Esophagus muscularis mucosa (tissue), 4 donors: ENCODE measurements at regions not wholly inside any gene's neighbourhood (a gene's known extent, or its start where the extent isn't known, plus 50 kb on each side); places are given as distances from the start of the nearest gene placed in this dataset.
"Not testable (repeated sequence)": the region's sequence is repeated elsewhere in the genome, so short reads cannot be mapped to it uniquely, and the experiment has no call there.

ENCODE experiments used
- DNase-seq: peaks from one replicate; pipeline ENCODE4 v3.0.0-alpha.2; 2017; ENCODE audit errors: extremely low spot score
- H3K27ac ChIP-seq, 4 donors: fragments of 200-600 bp; sonication (generic); replicated peaks in 1 of 4; 1 replicate in 3 of 4; 2 replicates in 1 of 4; pipeline ENCODE4 v1.5.1; 2016 to 2019; ENCODE audit warnings: mild to moderate bottlenecking in 1 of 4
- H3K27me3 ChIP-seq, 4 donors: fragments of 200-600 bp; sonication (generic); one replicate each; pipeline versions ENCODE4 v1.5.1 to v1.6.0; 2016 to 2019
- H3K36me3 ChIP-seq, 4 donors: fragments of 200-600 bp; sonication (generic); one replicate each; pipeline ENCODE4 v1.5.1; 2016 to 2019
- H3K4me1 ChIP-seq, 4 donors: fragments of 200-600 bp; sonication (generic); one replicate each; pipeline ENCODE4 v1.5.1; 2016 to 2019
- H3K4me3 ChIP-seq, 4 donors: fragments of 200-600 bp; sonication (generic); 1 replicate in 2 of 4; 2 replicates in 2 of 4; pipeline ENCODE4 v1.5.1; 2016 to 2019; ENCODE audit warnings: mild to moderate bottlenecking in 4 of 4, moderate library complexity in 1 of 4
- H3K9me3 ChIP-seq, 4 donors: fragments of 200-600 bp; sonication (generic); 1 replicate in 3 of 4; 2 replicates in 1 of 4; pipeline ENCODE4 v1.5.1; 2016 to 2019
- EP300 ChIP-seq: sonication (generic); formaldehyde crosslinking; IDR thresholded peaks from one replicate; pipeline ENCODE4 v1.6.1; 2017; ENCODE audit warnings: antibody characterized with exemption
- POLR2A ChIP-seq: fragments of 450-650 bp; IDR thresholded peaks from one replicate; pipeline ENCODE4 v1.6.1; 2017; ENCODE audit warnings: antibody characterized with exemption, moderate library complexity, mild to moderate bottlenecking, low read depth
- POLR2AphosphoS5 ChIP-seq, 2 donors: sonication (generic); formaldehyde crosslinking; IDR thresholded peaks; one replicate each; pipeline ENCODE4 v1.6.1; 2017; ENCODE audit warnings: antibody characterized with exemption in 2 of 2
- WGBS: methylation state at CpG from one replicate; pipeline ENCODE4 v1.1.5; 2018; 5-methylcytosine and 5-hydroxymethylcytosine counted together
- intact Hi-C: fragments of 100-400 bp; cut with DNase I; formaldehyde crosslinking; loops from one replicate; pipeline ENCODE4 v1.15.1; 2023
- TF ChIP-seq, protein P1 (sequence below), 3 experiments: fragments of 200-600 bp in 2 of 3; fragments of 450-650 bp in 1 of 3; sonication (generic) in 2 of 3; IDR thresholded peaks; one replicate each; pipeline ENCODE4 v1.5.1; 2017 to 2019; ENCODE audit warnings: antibody characterized with exemption in 3 of 3, mild to moderate bottlenecking in 2 of 3, moderate library complexity in 1 of 3

DNA sequence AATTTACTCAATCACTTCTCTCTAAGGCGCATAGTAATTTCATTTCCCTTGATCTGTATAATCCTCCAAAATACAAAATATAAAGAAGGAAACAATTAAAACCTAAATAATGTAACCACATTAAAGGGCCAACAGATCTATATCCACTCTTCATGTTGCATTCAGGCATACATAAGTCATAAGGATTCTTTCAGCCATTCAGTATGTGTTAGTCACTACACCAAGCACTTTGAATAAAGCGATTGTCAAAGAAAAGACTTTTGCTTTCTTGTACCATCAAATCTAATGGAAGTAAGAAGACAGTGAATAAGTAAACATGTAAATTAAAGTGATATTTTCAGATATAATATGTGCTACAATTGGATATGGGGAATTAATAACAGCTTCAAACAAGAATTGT lies 569.2 kb upstream of the PTPRD start:
- intact Hi-C loops: no loop called here
- WGBS: 83% methylated on average over 2 of the region's 2 CpGs
- Histone ChIP-seq H3K27me3 (no peaks in the 10 kb centered on the region), H3K4me3 (no peak overlapping the region), H3K36me3 (no peaks in the 10 kb centered on the region), H3K4me1 (no peaks in the 10 kb centered on the region), H3K27ac (no peak overlapping the region), H3K9me3 (peaks cover 0 to 8% (median 0%) of the 10 kb centered on the region in 4 donors)
- no peak for DNase-seq
- no peak for TF ChIP-seq EP300
- TF ChIP-seq POLR2AphosphoS5 (IDR thresholded peaks at IDR 0.05): no peak
- no peak for TF ChIP-seq POLR2A

DNA sequence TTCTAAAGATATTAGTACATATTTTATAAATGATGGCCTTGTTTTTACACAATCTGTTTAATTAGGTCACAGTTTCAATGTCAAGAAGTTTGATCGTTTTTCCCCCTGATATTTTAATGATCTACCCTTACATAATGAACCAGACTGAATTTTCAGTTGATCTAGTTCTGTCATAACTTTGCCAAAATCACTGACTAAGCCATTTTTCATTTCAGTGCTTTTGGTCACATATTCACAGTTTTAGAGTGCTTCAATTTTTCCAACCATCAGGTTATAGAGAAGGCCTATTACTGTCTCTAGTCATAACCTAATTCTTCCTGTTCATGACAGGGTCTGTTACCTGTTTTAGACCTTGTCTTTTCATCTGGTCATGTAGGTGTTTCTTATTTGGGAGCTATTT lies 577.9 kb upstream of the PTPRD start:
- Histone ChIP-seq H3K4me1 (peaks cover 0 to 4% (median 0%) of the 10 kb centered on the region in 4 donors), H3K27me3 (no peaks in the 10 kb centered on the region), H3K36me3 (no peaks in the 10 kb centered on the region), H3K27ac (no peak overlapping the region), H3K9me3 (peaks cover 0 to 12% (median 5%) of the 10 kb centered on the region in 4 donors), H3K4me3 (no peak overlapping the region)
- TF ChIP-seq POLR2AphosphoS5 (IDR thresholded peaks at IDR 0.05) (no peak), EP300 (no peak), POLR2A (no peak)
- TF ChIP-seq, protein P1, sequence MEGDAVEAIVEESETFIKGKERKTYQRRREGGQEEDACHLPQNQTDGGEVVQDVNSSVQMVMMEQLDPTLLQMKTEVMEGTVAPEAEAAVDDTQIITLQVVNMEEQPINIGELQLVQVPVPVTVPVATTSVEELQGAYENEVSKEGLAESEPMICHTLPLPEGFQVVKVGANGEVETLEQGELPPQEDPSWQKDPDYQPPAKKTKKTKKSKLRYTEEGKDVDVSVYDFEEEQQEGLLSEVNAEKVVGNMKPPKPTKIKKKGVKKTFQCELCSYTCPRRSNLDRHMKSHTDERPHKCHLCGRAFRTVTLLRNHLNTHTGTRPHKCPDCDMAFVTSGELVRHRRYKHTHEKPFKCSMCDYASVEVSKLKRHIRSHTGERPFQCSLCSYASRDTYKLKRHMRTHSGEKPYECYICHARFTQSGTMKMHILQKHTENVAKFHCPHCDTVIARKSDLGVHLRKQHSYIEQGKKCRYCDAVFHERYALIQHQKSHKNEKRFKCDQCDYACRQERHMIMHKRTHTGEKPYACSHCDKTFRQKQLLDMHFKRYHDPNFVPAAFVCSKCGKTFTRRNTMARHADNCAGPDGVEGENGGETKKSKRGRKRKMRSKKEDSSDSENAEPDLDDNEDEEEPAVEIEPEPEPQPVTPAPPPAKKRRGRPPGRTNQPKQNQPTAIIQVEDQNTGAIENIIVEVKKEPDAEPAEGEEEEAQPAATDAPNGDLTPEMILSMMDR (IDR thresholded peaks at IDR 0.05): no peak
- intact Hi-C loops: no loop called here
- DNase-seq: no peak
- WGBS: 52% methylated on average over 1 of the region's 1 CpG

DNA sequence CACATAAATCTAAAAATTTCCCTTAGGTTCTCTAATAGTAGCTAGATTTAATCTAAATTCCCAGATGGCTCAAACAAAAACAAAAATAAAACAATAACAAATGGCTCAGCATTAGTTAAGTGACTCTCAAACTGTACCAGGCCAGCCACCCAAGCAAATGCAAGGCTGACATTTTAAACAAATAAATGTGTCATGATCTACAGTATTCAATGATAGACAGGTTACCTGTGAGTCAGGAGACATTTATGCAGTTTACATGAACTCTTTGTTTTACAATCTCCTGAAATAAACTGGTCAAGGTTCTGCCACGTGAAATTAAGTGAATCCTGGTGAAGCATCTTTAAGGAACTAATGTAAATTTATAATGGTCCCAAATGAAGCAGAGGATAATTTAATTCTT lies 580.2 kb upstream of the PTPRD start:
- WGBS: 53% methylated on average over 1 of the region's 1 CpG
- H3K27me3 ChIP-seq: no peaks in the 10 kb centered on the region
- H3K36me3 ChIP-seq: no peaks in the 10 kb centered on the region
- no peak overlapping the region for H3K27ac ChIP-seq
- no peak for DNase-seq
- H3K9me3 ChIP-seq: peaks cover 0 to 10% (median 4%) of the 10 kb centered on the region in 4 donors
- no peak overlapping the region for H3K4me3 ChIP-seq
- intact Hi-C loops: no loop called here
- TF ChIP-seq, protein P1 (IDR thresholded peaks at IDR 0.05): no peak
- TF ChIP-seq POLR2AphosphoS5 (IDR thresholded peaks at IDR 0.05) (no peak), POLR2A (no peak), EP300 (no peak)
- peaks cover 0 to 4% (median 0%) of the 10 kb centered on the region in 4 donors for H3K4me1 ChIP-seq

DNA sequence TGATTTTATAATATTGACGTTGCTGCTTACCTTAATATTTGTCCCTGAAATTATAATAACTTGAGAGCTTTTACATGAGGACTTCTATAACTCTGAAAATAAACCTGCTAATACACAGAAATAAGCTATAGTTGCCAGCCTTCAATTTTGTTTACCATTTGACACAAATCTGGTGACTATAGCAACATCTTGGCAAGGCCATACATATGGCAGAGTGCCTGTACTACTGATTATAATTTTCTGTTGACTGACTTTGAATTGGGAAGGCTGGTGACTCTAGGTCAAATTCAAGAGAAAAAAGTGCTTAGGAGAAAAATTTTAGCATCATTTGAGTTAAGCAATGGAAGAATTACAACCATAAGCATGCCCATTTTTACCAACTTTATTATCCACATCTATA lies 581.4 kb upstream of the PTPRD start:
- intact Hi-C loops: no loop called here
- DNase-seq: no peak
- Histone ChIP-seq H3K36me3 (no peaks in the 10 kb centered on the region), H3K9me3 (peaks cover 0 to 2% (median 0%) of the 10 kb centered on the region in 4 donors), H3K27me3 (no peaks in the 10 kb centered on the region), H3K27ac (no peak overlapping the region), H3K4me3 (no peak overlapping the region), H3K4me1 (peaks cover 0 to 4% (median 0%) of the 10 kb centered on the region in 4 donors)
- no peak for TF ChIP-seq POLR2A
- TF ChIP-seq, protein P1 (IDR thresholded peaks at IDR 0.05): no peak
- no peak for TF ChIP-seq POLR2AphosphoS5 (IDR thresholded peaks at IDR 0.05)
- TF ChIP-seq EP300: no peak
- 54% methylated on average over 1 of the region's 1 CpG for WGBS

DNA sequence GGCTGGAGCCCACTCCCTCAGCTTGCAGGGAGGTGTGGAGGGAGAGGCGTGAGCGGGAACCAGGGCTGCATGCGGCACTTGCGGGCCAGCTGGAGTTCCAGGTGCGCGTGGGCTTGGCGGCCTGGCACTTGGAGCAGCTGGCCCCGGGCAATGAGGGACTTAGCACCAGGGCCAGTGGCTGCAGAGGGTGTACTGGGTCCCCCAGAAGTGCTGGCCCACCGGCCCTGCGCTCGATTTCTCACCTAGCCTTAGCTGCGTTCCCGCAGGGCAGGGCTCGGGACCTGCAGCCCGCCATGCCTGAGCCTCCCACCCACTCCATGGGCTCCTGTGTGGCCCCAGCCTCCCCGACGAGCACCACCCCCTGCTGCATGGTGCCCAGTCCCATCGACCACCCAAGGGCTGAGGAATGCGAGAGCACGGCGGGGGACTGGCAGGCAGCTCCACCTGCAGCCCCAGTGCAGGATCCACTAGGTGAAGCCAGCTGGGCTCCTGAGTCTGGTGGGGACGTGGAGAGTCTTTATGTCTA lies 584.1 kb upstream of the PTPRD start:
- intact Hi-C loops, H3K27me3 ChIP-seq, H3K36me3 ChIP-seq, H3K4me1 ChIP-seq, H3K27ac ChIP-seq, H3K9me3 ChIP-seq, H3K4me3 ChIP-seq, DNase-seq: not testable (repeated sequence)
- WGBS: 91% methylated on average over 13 of the region's 22 CpGs

DNA sequence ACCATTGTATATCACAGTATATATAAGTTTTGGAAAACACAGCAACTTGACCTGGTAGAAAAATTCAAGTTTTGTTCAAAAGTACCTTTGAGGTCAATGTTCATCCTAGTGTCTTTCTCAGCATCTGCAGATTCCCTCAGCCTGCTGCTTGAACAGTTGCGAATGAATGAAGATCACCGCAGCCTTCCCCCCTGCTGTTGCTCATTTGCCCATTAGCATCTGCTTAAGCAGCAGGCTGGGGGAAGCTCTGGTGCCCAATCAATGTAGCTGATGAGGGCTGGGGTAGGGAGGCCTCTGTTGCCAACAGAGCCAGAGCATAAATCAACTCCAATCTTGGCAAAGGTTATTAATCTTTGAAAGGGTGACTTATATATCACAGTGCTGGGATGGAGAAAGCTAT lies 586.5 kb upstream of the PTPRD start:
- intact Hi-C loops: no loop called here
- WGBS: 73% methylated on average over 2 of the region's 2 CpGs

More for the DNA sequence above, 586.5 kb upstream of the PTPRD start:
- TF ChIP-seq POLR2A (no peak), POLR2AphosphoS5 (IDR thresholded peaks at IDR 0.05) (no peak), EP300 (no peak)
- TF ChIP-seq, protein P1 (IDR thresholded peaks at IDR 0.05): no peak
- H3K27me3 ChIP-seq: no peaks in the 10 kb centered on the region
- H3K36me3 ChIP-seq: no peaks in the 10 kb centered on the region
- H3K9me3 ChIP-seq: no peaks in the 10 kb centered on the region
- DNase-seq: no peak
- peaks cover 0 to 1% (median 0%) of the 10 kb centered on the region in 4 donors for H3K4me1 ChIP-seq
- H3K4me3 ChIP-seq: no peak overlapping the region
- no peak overlapping the region for H3K27ac ChIP-seq
